ENCODE measurements at regions not wholly inside any gene's neighbourhood (a gene's known extent, or its start where the extent isn't known, plus 50 kb on each side); places are given as distances from the start of the nearest gene placed in this dataset.

DNA sequence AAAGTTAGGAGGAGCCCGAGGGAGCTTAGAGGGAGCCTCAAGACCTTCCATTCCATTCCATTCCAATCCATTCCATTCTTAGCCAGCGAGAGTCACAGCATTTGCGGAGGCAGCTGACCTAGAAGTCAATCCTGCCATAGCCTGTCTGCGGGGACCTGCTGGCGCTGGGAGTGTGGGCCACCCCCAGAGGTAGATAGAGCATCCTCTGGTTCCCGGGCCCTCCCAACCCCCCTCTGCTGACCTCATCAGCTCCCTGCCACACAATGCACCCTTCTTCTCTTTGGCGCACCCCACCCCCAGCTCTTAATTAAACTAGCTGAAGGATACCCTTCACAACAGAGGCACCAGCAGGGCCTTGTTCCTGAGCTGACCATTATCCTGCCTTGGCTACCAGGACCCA lies 152.5 kb upstream of the ZMIZ1 start:
- intact Hi-C loops (cut with DNase I), result no loop called here
- TF ChIP-seq, protein P1, sequence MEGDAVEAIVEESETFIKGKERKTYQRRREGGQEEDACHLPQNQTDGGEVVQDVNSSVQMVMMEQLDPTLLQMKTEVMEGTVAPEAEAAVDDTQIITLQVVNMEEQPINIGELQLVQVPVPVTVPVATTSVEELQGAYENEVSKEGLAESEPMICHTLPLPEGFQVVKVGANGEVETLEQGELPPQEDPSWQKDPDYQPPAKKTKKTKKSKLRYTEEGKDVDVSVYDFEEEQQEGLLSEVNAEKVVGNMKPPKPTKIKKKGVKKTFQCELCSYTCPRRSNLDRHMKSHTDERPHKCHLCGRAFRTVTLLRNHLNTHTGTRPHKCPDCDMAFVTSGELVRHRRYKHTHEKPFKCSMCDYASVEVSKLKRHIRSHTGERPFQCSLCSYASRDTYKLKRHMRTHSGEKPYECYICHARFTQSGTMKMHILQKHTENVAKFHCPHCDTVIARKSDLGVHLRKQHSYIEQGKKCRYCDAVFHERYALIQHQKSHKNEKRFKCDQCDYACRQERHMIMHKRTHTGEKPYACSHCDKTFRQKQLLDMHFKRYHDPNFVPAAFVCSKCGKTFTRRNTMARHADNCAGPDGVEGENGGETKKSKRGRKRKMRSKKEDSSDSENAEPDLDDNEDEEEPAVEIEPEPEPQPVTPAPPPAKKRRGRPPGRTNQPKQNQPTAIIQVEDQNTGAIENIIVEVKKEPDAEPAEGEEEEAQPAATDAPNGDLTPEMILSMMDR (IDR thresholded peaks at IDR 0.05), result no peak
- DNase-seq (no peak), ATAC-seq (no peak)
- Histone ChIP-seq H3K4me1 (no peaks in the 10 kb centered on the region), H3K27me3 (no peaks in the 10 kb centered on the region), H3K4me3 (no peak overlapping the region), H3K9me3 (no peaks in the 10 kb centered on the region), H3K36me3 (no peaks in the 10 kb centered on the region), H3K27ac (no peak overlapping the region)

DNA sequence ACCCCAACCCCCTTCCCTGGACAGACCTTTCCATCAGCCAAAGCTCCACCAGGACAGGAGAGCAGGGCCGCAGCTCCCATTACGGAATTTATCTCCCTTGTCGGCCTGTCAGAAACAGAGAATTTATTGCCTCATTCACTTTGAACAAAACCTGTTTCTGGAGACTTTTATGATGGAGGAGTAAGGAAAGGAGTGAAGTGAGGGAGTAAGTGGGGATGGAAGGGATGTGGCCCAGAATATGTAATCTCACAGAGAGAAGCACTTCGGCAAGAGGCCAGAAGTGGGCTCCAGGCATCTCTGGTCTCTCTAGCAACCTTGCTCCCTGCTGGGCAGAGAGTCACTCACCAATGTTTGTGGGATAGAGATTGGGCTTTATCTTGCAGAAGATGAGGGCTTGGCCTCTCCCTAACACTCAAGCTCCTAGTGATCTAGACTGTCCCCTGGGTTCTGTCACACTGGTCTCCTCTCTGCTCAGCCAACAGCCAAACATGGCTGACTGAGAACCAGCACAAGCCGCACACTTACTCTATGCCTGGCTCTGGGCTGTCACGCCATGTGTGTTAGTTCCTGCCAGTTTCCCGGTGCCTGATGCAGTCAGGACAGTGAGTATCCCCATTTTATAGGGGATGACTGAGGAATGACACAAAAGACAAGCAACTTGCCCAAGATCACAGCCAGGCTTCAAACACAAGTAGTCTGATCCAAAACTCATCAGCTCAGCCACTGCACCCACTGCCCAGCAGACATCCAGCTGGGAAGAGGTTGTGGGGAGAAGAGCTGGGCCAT lies 149.4 kb upstream of the ZMIZ1 start:
- no peak overlapping the region for H3K27ac ChIP-seq
- no peaks in the 10 kb centered on the region for H3K36me3 ChIP-seq
- H3K4me1 ChIP-seq, result no peaks in the 10 kb centered on the region
- TF ChIP-seq, protein P1 (IDR thresholded peaks at IDR 0.05), result no peak
- H3K27me3 ChIP-seq, result no peaks in the 10 kb centered on the region
- H3K9me3 ChIP-seq, result no peaks in the 10 kb centered on the region
- ATAC-seq (no peak), DNase-seq (no peak)
- intact Hi-C loops (cut with DNase I), result no loop called here
- H3K4me3 ChIP-seq, result no peak overlapping the region

DNA sequence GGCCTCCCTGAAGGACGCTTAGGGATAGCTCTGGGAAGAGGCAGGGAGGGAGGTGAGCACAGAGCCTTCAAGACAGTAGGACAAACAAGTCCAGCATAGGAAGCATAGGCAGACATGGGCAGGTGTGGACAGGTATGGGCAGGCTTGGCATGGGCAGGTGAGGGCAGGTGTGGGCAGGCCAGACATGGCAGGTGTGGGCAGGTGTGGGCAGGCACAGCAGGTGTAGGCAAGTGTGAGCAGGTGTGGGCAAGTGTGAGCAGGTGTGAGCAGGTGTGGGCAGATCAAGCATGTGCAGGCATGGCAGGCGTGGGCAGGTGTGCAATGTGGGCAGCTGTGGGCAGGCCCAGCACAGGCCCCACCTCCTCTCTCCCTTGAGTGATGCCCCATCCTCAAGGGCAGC lies 148.8 kb upstream of the ZMIZ1 start:
- TF ChIP-seq, protein P1 (IDR thresholded peaks at IDR 0.05), result no peak
- Histone ChIP-seq H3K4me3 (no peak overlapping the region), H3K36me3 (no peaks in the 10 kb centered on the region), H3K9me3 (no peaks in the 10 kb centered on the region), H3K27me3 (no peaks in the 10 kb centered on the region), H3K4me1 (no peaks in the 10 kb centered on the region), H3K27ac (no peak overlapping the region)
- ATAC-seq (no peak), DNase-seq (no peak)
- intact Hi-C loops (cut with DNase I), result no loop called here

DNA sequence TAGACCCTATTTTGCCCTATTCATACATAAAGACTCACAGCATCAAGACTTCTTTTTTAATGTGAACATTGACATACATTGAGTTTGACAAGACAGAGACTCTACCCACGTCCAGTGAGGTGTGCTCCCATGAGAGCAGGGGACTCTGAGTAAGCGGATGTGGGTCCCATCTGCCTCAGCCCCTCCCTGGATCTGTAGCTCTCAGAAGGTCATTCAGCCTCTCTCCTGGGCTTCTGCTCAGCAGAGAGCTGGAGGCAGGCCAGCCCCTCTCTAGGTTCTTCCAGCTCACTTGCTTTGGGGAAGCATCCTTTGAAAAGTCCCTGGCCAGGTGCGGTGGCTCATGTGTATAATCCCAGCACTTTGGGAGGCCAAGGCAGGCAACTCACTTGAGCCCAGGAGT lies 146.9 kb upstream of the ZMIZ1 start:
- DNase-seq (no peak), ATAC-seq (no peak)
- intact Hi-C loops (cut with DNase I), result no loop called here
- no peak overlapping the region for H3K27ac ChIP-seq
- no peak overlapping the region for H3K4me3 ChIP-seq
- TF ChIP-seq, protein P1 (IDR thresholded peaks at IDR 0.05), result no peak
- no peaks in the 10 kb centered on the region for H3K4me1 ChIP-seq
- no peaks in the 10 kb centered on the region for H3K36me3 ChIP-seq
- no peaks in the 10 kb centered on the region for H3K27me3 ChIP-seq
- no peaks in the 10 kb centered on the region for H3K9me3 ChIP-seq

DNA sequence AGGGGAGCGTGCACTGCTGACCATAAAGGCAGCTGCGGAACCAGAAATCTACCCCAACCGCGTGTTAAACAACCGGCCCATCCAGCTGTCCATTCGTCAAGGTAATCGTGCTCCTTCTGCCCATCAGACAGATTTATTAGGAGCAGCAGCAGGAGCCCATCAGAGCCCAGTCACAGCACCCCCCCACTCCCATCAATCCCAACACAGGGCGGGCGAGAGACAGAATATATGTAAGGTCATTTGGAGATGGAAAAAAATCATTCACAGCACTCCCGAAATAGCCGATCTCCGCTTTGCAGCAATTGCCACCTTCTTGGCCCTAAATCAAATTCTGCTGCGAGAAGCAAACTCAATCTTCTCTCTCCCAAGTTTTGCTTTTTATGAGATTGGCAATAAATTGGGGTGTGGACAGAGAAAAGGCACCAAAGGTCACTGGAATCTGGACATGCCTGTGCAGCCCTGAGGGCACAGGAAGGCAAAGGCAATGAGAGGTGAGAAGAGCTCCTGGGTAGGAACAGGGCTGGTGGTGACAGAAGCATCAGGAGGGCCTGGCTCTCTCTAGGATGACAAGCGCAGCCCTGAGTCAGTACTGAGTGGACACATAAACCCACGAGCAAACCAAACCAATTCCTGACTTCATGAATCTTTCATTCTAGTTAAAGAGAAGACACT lies 145.0 kb upstream of the ZMIZ1 start:
- H3K4me1 ChIP-seq, result no peaks in the 10 kb centered on the region

More for the DNA sequence above, 145.0 kb upstream of the ZMIZ1 start:
- no peak overlapping the region for H3K4me3 ChIP-seq
- intact Hi-C loops (cut with DNase I), result no loop called here
- no peaks in the 10 kb centered on the region for H3K27me3 ChIP-seq
- no peaks in the 10 kb centered on the region for H3K9me3 ChIP-seq
- ATAC-seq (no peak), DNase-seq (no peak)
- TF ChIP-seq, protein P1 (IDR thresholded peaks at IDR 0.05), result no peak
- H3K27ac ChIP-seq, result no peak overlapping the region
- H3K36me3 ChIP-seq, result no peaks in the 10 kb centered on the region

Measured in left lung (tissue), 4 donors.